Pancreas (tissue), 10 donors: ENCODE measurements at regions not wholly inside any gene's neighbourhood (a gene's known extent, or its start where the extent isn't known, plus 50 kb on each side); places are given as distances from the start of the nearest gene placed in this dataset.

Experiments
- ATAC-seq, 4 donors: fragments of 200-7000 bp; cut with Tn5 transposase; one replicate each; pipeline versions ENCODE4 v1.8.0 to v1.9.1; 2020; ENCODE audit warnings: mild to moderate bottlenecking in 4 of 4, moderate library complexity in 4 of 4
- DNase-seq, 6 donors: peaks; one replicate each; pipeline ENCODE4 v3.0.0-alpha.2; 2020
- FAIRE-seq: peaks from 2 replicates; lab custom pipeline; 2012; peaks lifted over from hg19 to GRCh38; lab: Jason Lieb, UNC
- H3K27ac ChIP-seq, 4 donors: fragments of 200-600 bp; sonication (generic); 1 replicate in 3 of 4; 2 replicates in 1 of 4; pipeline versions ENCODE4 v1.5.0 to v1.8.0; 2020
- H3K27me3 ChIP-seq, 4 donors: fragments of 200-600 bp; one replicate each; pipeline ENCODE4 v1.8.0; 2021
- H3K36me3 ChIP-seq, 3 donors: fragments of 200-600 bp; sonication (generic) in 1 of 3; one replicate each; pipeline versions ENCODE4 v1.5.0 to v1.8.0; 2020 to 2021
- H3K4me1 ChIP-seq, 3 donors: fragments of 200-600 bp; one replicate each; pipeline ENCODE4 v1.8.0; 2021
- H3K4me3 ChIP-seq, 4 donors: fragments of 200-600 bp; sonication (generic) in 2 of 4; one replicate each; pipeline versions ENCODE4 v1.5.0 to v1.8.0; 2020 to 2021
- H3K9me3 ChIP-seq, 4 donors: fragments of 200-600 bp; one replicate each; pipeline ENCODE4 v1.8.0; 2021
- WGBS, 2 donors: extraction: QIAGEN DNeasy Blood & Tissue Kit; methylation state at CpG; one replicate each; pipeline ENCODE4 v1.1.7; 2013; 5-methylcytosine and 5-hydroxymethylcytosine counted together
- intact Hi-C, 3 donors: fragments of 100-400 bp; cut with DNase I; formaldehyde crosslinking; loops; one replicate each; pipeline versions ENCODE4 v1.11.1 to v1.14.2; 2022
- TF ChIP-seq, protein P1 (sequence below), 4 donors: fragments of 200-600 bp; sonication (generic) in 3 of 4; IDR thresholded peaks; one replicate each; pipeline versions ENCODE4 v1.5.0 to v1.8.0; 2021; ENCODE audit warnings: antibody characterized with exemption in 4 of 4
- donor health status: healthy with polysubstance abuse.
- donor health status: DM: no; HTN: no; CAD: no; lungs with moderate emphysema.
- donor health status: DM: no; HTN: no; CAD: no.
- donor health status: control.
- donor health status: control.
- donor health status: Bipolar disorder and iron deficiency.
- donor health status: DM: yes; HTN: yes; CAD: no.
- donor health status: DM: no; HTN: no; CAD: no.
- donor health status: DM: no; HTN: no; CAD: no.
- donor health status: DM: yes; HTN: yes; CAD: no.

DNA sequence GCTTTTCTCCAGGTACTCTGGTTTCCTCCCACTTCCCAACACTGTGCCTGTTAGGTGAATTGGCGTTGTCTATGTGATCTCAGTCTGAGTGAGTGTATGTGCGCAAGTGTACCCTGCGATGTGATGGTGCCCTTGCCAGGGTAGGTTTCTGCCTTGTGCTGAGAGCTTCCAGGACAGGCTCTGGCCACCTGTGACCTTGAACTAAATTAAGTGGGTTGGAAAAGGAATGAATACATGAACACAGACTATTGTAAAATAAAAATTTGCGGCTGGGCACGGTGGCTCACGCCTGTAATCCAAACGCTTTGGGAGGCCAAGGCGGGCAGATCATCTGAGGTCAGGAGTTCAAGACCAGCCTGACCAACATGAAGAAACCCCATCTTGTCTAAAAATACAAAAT, 678.0 kb downstream of the DHX35 start:
- no peak overlapping the region for H3K4me3 ChIP-seq
- ATAC-seq: no peak
- no peak for DNase-seq
- H3K4me1 ChIP-seq: no peaks in the 10 kb centered on the region
- no peaks in the 10 kb centered on the region for H3K36me3 ChIP-seq
- H3K9me3 ChIP-seq: no peaks in the 10 kb centered on the region
- H3K27me3 ChIP-seq: no peaks in the 10 kb centered on the region
- intact Hi-C loops: no loop called here
- 80 to 90% methylated on average over 8 of the region's 8 CpGs for WGBS, 2 donors
- no peak for FAIRE-seq
- TF ChIP-seq, protein P1, sequence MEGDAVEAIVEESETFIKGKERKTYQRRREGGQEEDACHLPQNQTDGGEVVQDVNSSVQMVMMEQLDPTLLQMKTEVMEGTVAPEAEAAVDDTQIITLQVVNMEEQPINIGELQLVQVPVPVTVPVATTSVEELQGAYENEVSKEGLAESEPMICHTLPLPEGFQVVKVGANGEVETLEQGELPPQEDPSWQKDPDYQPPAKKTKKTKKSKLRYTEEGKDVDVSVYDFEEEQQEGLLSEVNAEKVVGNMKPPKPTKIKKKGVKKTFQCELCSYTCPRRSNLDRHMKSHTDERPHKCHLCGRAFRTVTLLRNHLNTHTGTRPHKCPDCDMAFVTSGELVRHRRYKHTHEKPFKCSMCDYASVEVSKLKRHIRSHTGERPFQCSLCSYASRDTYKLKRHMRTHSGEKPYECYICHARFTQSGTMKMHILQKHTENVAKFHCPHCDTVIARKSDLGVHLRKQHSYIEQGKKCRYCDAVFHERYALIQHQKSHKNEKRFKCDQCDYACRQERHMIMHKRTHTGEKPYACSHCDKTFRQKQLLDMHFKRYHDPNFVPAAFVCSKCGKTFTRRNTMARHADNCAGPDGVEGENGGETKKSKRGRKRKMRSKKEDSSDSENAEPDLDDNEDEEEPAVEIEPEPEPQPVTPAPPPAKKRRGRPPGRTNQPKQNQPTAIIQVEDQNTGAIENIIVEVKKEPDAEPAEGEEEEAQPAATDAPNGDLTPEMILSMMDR (IDR thresholded peaks at IDR 0.05): no peak
- no peak overlapping the region for H3K27ac ChIP-seq

DNA sequence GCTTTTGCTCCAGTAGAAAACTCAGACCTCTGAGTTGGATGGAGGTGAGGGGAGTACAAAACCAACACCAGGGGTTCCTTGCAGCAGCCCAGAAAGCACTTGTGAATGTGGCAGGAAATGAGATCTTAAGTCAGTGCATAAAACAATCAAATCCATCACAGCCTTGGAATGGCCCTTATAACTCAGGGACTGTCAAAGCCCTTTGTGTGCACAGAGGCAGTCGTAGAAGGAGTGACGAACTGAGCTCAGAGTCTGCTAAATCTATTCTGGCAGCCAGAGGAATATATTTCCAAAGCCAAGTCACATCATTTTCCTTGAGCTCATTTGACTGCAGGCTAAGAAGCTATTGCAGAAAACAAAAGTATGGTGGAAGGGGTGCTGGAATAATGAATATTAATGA, 676.6 kb downstream of the DHX35 start:
- Histone ChIP-seq H3K27me3 (no peaks in the 10 kb centered on the region), H3K36me3 (no peaks in the 10 kb centered on the region), H3K4me1 (no peaks in the 10 kb centered on the region), H3K27ac (no peak overlapping the region), H3K4me3 (no peak overlapping the region), H3K9me3 (no peaks in the 10 kb centered on the region)
- FAIRE-seq (no peak), DNase-seq (no peak), ATAC-seq (no peak)
- intact Hi-C loops: no loop called here
- TF ChIP-seq, protein P1 (IDR thresholded peaks at IDR 0.05): no peak
- 46 to 50% methylated on average over 2 of the region's 2 CpGs for WGBS, 2 donors

DNA sequence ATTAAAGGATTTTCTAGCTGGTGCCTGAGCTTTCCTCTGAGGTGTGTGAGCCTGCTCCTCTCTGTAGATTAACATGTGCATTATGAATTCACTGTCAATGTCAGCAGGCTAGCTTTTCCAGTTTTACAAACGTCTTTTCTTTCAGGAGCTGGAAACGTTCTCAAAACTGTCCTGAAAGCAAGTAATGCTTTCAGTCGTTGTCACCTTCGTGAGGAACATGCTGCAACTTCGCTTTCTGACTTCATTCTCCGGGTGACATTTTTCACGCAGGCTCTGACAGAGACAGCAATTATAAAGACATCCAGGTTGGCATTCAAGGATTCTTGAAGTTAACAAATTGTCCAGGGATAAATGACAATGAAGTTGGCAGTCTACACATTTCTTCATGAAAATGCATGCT, 671.5 kb downstream of the DHX35 start:
- FAIRE-seq (no peak), ATAC-seq (no peak), DNase-seq (no peak)
- TF ChIP-seq, protein P1 (IDR thresholded peaks at IDR 0.05): no peak
- H3K27me3 ChIP-seq: no peaks in the 10 kb centered on the region
- H3K36me3 ChIP-seq: no peaks in the 10 kb centered on the region
- intact Hi-C loops: no loop called here
- WGBS, 2 donors: 42 to 53% methylated on average over 7 of the region's 7 CpGs
- no peaks in the 10 kb centered on the region for H3K9me3 ChIP-seq
- H3K4me1 ChIP-seq: no peaks in the 10 kb centered on the region
- H3K27ac ChIP-seq: no peak overlapping the region
- no peak overlapping the region for H3K4me3 ChIP-seq

DNA sequence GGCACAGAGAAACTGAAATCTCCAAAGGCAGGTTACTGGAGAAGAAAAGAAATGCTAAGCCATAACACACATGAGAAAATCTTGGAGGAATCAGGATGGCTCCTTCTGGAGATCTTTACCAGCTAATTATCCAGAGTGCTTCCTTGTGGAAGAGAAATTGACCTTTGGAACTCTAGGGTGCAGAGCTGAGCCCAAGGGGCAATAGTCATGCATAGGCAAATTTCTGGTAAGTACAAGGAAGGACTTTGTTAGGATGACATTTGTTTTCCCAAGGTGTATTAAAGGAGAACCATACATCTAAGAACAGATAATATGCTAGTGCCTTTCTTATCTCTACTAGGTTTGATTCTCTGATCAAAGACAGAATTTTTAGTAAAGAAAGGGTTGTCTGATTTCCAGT, 670.6 kb downstream of the DHX35 start:
- Histone ChIP-seq H3K9me3 (no peaks in the 10 kb centered on the region), H3K36me3 (no peaks in the 10 kb centered on the region), H3K27ac (no peak overlapping the region), H3K4me3 (no peak overlapping the region), H3K4me1 (no peaks in the 10 kb centered on the region), H3K27me3 (no peaks in the 10 kb centered on the region)
- TF ChIP-seq, protein P1 (IDR thresholded peaks at IDR 0.05): no peak
- no peak for FAIRE-seq
- DNase-seq: no peak
- ATAC-seq: no peak
- intact Hi-C loops: no loop called here

DNA sequence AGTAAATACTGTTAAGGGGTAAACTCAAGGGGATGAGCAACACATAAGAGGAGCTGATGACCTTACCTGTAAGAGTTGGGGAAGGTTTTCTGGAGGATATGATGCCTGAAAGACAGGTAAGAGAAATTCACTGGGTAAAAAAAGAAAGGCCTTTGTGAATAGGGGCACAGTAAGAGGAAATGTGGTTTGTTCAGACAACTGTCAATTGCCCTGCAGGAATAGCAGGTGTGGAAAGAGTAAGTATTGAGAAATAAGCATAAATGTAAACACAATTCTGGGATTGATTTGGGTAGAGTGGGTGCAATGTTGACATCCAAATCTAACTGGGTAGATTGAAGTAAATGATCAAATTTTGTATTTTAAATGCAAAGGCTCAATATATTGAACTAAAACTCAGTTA, 670.0 kb downstream of the DHX35 start:
- no peaks in the 10 kb centered on the region for H3K36me3 ChIP-seq
- H3K27ac ChIP-seq: no peak overlapping the region
- TF ChIP-seq, protein P1 (IDR thresholded peaks at IDR 0.05): no peak
- no peak for ATAC-seq
- no peaks in the 10 kb centered on the region for H3K4me1 ChIP-seq
- no peaks in the 10 kb centered on the region for H3K27me3 ChIP-seq
- no peak for DNase-seq
- no peak for FAIRE-seq
- H3K9me3 ChIP-seq: no peaks in the 10 kb centered on the region
- intact Hi-C loops: no loop called here
- no peak overlapping the region for H3K4me3 ChIP-seq
